Stimulated activated CD4-positive, alpha-beta T cell treated with anti-CD3 and anti-CD28 coated beads, Interleukin-1b, Interleukin-23, amount 100 ng/mL, for 1 hour (primary cell): ENCODE measurements at regions not wholly inside any gene's neighbourhood (a gene's known extent, or its start where the extent isn't known, plus 50 kb on each side); places are given as distances from the start of the nearest gene placed in this dataset.
"Not testable (repeated sequence)": the region's sequence is repeated elsewhere in the genome, so short reads cannot be mapped to it uniquely, and the experiment has no call there.

Source experiments
- DNase-seq, 2 donors: peaks; one replicate each; pipeline ENCODE4 v3.0.0-alpha.2; 2020; ENCODE audit warnings: low read depth in 2 of 2

GRCh38 chr21:15311510-15311909 lies 246.7 kb upstream of the NRIP1 start:
- DNase-seq, result no peak

DNA sequence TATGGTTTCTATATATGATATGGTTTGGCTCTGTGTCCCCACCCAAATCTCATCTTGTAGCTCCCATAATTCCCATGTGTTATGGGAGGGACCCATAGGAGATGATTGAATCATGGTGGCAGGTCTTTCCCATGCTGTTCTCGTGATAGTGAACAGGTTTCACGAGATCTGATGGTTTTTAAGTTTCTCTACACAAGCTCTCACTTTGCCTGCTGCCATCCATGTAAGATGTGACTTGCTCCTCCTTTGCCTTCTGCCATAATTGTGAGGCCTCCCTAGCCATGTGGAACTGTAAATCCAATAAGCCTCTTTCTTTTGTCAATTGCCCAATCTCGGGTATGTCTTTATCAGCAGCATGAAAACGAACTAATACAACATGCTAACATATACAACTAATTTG lies 252.2 kb upstream of the NRIP1 start:
- not testable (repeated sequence) for DNase-seq

- no peak for DNase-seq
These were observed 254.9 kb upstream of the NRIP1 start for GRCh38 chr21:15319727-15320126.

GRCh38 chr21:15324542-15324941 lies 259.7 kb upstream of the NRIP1 start:
- DNase-seq, result no peak

- no peak for DNase-seq
These were observed 261.4 kb upstream of the NRIP1 start for GRCh38 chr21:15326032-15326867.

DNA sequence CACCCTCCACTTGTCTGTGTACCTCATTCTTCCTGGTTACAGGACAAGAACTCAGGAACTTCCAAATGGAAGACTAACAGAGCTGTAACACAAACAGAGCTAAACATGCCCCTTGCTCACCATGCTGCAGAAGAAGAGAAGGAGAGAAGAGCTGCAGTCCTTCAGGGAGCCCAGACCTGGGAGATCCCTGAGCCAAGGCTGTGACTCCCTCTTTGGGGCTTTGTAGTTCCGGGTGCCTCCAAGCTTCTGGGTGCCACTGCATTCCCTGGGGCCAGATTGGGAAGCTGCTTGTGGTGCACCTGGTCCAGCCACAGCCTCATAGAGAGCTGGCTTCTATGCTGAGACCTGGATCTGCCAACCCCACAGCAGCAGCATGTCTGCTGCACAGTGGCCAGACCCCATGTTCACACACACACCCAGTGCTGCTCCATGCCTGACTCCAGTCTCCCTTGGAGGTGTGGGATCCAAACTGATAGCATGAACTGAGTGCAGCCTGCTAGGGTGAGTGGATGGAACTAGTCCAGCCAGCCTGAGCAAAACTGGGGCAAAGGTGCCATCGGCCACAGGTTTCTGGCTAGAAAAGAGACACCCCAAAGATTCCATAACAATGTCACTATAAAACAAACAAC lies 263.0 kb upstream of the NRIP1 start:
- DNase-seq, result no peak

GRCh38 chr21:15329191-15329590 lies 264.4 kb upstream of the NRIP1 start:
- DNase-seq, result no peak

- no peak for DNase-seq
These were observed 266.1 kb upstream of the NRIP1 start for GRCh38 chr21:15330872-15331271.

DNA sequence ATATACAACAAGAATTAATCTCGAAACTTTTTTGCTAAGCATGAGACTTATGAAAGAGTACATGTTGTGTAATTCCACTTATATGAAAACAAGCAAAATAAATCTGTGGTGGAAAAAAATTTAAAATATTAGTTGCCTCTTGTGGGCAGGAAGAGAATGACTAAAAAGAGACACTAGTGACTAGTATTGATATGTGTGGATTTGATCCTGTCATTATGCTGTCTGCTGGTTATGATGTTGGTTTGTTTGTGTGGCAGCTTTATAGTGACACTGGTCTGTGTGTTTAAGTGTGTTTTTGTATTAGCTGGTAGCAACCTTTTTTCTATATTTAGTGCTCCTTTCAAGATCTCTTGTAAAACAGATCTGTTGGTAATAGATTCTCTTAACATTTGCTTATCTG lies 267.8 kb upstream of the NRIP1 start:
- DNase-seq, result no peak

DNA sequence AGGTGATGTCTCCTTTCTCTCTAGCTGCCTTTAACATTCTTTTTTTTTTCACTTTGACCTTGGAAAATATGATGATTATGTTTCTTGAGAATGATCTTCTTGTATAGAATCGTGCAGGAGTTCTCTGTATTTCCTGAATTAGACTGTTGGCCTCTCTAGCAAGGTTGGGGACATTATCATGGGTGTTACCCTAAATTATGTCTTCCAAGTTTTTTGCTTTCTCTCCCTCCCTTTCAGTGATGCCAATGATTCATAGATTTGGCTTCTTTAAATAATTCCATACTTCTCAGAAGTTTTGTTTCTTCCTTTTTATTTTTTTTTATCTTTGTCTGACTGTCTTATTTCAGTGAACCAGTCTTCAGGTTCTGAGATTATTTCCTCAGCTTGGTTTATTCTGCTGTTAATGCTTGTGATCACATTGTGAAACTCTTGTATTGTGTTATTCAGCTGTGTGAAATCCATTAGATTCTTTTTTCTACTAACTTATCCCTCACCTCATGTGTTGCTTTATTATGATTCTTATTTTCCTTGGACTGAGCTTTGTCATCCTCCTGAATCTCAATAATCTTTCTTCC lies 268.4 kb upstream of the NRIP1 start:
- no peak for DNase-seq

DNA sequence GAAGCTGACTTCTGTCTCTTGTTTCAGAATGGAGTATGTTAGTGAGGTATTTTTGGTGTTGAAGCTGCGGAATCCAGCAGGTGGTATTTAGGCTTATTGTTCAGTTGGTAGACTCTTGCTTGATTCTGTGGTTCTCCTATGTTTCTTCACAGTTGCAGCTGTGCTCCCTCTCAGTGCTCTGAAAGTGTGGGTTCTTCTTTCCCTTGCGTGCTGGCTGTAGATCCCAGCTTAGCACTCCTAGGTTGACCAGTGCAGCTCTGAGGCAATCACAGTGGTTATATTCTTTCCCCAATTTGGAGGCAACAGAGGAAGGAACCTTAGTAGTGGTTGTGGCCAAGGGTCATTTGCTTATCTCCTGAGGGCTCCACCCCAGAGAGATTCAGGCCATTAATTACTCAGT lies 269.2 kb upstream of the NRIP1 start:
- no peak for DNase-seq

DNA sequence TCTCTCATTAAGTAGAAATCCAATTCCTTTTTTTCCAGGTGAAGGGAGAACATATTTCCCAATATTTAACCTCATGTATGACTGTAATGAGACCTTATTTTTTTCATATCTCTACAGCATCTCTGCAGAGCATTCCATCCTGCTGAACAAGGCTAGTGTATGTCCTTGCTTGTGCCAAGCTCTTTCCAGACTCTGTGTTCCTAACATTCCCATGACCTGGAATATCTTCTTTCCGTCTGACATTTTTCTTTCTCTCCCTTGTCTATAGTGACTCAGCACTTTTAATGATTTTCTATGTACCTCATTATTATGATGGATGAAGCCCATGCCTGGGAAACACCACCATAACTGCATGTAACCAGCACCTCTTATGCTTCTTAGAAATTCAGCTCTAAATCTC lies 278.3 kb upstream of the NRIP1 start:
- DNase-seq, result no peak

DNA sequence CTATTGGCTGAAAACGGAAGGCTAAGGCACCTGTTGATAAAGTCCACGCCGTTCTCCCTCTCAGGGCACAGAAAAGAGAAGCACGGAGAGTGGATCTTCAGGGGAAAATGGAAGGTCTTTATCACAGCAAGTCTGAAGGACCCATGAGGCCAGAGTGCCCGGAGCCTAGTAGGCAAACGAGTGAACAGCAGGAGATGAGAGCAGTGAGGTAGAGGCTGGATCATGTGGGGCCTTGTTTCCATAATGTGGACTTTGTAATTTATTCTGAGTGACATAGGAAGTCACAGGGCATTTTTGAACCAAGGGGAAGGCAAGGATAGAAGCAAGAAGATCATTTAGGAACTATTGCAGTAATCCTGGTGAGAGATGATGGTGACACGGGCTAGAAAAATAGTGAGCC lies 287.2 kb upstream of the NRIP1 start:
- no peak for DNase-seq

GRCh38 chr21:15353546-15353945 lies 288.7 kb upstream of the NRIP1 start:
- no peak for DNase-seq

GRCh38 chr21:15354516-15354915 lies 289.7 kb upstream of the NRIP1 start:
- DNase-seq, result no peak

DNA sequence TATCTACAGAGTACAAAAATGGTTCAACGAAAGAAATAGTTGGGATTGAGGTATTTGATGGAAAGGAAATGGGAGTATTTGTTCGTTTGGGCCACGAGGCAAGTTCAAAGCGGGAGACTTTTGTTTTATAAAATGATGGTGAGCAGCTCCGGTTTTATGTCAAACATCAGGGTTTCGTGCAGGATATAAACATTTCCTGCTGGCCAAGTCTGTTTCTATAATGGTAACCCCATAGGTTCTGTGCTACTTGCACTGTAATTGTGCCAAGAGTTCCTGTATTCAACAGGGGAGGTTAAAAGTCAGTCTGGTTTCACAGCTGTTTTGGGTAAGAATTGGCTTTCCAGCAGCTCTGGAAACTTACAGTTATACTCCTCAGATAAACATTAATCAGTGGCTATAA lies 290.3 kb upstream of the NRIP1 start:
- no peak for DNase-seq

DNA sequence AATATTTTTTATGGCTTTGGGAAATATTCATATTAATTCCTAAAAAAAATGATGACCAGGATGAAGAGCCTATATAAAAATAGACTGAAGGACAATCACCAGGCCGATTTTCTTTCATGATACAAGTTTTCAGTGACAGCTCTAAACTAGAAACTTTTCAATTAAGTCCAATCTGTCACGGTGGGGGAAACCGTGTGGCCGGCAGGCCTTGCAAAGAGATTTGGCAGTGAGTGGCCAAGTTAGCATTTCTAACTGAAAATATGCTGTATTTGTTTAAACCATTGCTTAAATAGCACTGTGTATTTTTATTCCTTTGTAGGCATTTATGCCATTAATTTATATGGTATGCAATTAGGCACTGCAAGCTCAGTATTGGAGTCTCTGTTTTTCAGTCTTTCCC lies 294.5 kb upstream of the NRIP1 start:
- no peak for DNase-seq

- no peak for DNase-seq
These were observed 297.7 kb upstream of the NRIP1 start for GRCh38 chr21:15362458-15362857.

DNA sequence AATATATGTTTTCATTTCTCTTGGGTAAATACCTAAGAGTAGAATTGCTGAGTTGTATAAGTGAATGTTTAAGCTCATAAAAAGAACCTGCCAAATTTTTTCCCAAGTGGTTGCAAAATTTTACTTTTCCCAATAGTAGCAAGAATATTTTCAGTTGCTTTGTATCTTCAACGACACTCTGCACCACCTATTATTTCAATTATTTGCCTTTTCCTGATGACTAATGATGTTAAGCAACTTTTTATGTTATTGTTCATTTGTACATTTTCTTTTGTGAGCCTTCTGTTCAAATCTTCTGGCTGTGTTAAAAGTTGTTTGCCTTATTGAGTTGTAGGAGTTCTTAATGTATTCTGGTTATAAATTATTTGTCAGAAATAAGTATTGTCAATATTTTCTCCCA lies 299.1 kb upstream of the NRIP1 start:
- DNase-seq, result no peak

DNA sequence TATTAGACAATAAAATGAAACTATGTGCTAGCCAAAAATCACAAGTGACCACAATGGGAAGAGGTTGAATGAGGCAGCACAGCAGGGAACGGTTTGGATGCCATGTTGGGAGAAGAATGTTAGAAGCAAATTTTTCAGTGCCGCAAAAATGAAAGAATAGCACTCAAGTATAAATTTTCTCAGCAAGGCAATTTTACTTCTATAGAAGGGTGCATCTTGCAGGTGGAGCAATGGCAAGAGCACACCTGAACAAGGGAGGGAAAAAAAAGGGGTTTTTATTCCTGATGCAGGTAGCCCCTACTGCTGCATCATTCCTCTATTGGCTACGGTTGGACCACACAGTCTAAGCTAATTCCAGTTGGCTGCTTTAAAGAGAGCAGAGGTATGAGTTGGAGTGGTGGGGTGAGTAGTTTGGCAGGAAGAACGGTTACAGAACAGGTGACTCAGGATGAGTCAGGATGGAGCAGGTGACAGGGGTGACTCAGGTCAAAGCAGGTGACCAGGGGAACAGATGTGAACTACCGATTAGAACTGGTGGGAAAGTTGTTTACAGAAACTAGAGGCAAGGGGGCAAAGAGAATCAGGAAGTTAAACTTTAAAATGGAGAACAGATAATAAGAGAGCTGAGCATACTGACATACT lies 301.1 kb upstream of the NRIP1 start:
- DNase-seq, result no peak

DNA sequence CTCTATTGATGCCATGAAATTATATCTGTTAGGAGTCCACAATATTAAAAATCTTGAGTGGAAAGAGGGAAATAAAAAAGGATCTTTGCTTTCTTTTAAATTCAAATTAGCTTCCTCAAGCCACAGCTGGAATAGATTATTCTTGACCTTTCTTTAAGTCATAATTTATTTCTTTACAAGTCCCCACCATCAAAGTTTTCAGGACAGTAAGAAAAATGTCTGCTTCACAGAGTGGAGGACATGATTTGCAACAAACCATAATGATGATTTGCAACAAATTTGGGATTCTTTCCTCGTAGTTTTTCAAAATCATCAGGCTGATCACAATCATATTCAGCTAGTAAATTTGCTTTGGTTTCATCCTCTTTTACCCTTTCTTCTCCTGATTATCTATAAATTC lies 301.8 kb upstream of the NRIP1 start:
- DNase-seq, result no peak

GRCh38 chr21:15367061-15367626 lies 302.3 kb upstream of the NRIP1 start:
- no peak for DNase-seq
